ENCODE measurements at regions not wholly inside any gene's neighbourhood (a gene's known extent, or its start where the extent isn't known, plus 50 kb on each side); places are given as distances from the start of the nearest gene placed in this dataset.

DNA sequence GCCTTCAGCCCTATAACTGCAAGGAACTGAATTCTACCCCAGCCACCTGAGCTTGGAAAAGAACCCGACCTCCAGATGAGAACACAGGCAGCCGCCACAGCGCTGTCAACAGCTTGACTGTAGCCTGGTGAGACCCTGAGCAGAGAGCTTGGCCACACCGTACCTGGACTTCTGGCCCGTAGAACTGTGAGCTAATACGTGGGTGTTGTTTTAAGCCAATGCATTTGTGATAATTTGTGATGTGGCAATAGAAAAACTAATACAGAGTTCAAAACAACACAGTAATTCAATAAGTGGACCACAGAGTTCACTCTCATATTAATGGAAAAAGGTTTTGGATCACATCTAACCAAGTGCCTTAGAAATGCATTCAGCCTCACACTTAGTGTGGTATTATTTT is 96.6 kb upstream of the TBL1X start:
- Histone ChIP-seq H3K27ac (no peak overlapping the region), H3K4me3 (no peak overlapping the region), H3K4me1 (no peaks in the 10 kb centered on the region), H3K27me3 (no peaks in the 10 kb centered on the region), H3K36me3 (no peaks in the 10 kb centered on the region), H3K9ac (ENCODE audit: low read depth in 2 of 2, low read length in 2 of 2) (no peak overlapping the region), H3K9me3 (no peaks in the 10 kb centered on the region)
- DNase-seq, result no peak
- intact Hi-C loops (cut with DNase I), result no loop called here
- TF ChIP-seq, protein P1, sequence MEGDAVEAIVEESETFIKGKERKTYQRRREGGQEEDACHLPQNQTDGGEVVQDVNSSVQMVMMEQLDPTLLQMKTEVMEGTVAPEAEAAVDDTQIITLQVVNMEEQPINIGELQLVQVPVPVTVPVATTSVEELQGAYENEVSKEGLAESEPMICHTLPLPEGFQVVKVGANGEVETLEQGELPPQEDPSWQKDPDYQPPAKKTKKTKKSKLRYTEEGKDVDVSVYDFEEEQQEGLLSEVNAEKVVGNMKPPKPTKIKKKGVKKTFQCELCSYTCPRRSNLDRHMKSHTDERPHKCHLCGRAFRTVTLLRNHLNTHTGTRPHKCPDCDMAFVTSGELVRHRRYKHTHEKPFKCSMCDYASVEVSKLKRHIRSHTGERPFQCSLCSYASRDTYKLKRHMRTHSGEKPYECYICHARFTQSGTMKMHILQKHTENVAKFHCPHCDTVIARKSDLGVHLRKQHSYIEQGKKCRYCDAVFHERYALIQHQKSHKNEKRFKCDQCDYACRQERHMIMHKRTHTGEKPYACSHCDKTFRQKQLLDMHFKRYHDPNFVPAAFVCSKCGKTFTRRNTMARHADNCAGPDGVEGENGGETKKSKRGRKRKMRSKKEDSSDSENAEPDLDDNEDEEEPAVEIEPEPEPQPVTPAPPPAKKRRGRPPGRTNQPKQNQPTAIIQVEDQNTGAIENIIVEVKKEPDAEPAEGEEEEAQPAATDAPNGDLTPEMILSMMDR (IDR thresholded peaks at IDR 0.05), result no peak

DNA sequence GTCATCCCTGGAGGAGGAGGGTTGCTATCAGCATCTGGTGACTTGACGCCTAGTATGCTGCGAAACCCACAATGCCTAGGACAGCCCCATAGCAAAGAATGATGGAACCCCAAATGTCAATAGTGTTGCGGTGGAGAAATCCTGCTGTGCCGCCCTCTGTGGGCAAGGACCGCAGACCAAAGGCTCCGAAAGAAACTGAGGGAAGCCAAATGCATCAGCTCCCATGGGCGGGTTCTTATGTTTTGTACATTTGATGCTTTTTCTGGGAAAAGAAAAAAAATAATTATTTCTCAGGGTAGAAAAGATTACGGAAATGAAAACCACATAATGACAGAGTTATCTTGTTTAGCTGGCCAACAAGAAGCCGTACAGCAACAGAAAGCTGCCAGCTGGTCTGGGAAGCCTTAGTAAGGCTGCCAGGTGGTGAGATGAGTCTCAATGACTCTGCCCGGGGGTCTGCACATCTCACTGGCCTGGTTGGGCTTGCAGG is 95.0 kb upstream of the TBL1X start:
- Histone ChIP-seq H3K27ac (no peak overlapping the region), H3K9ac (ENCODE audit: low read depth in 2 of 2, low read length in 2 of 2) (no peak overlapping the region), H3K36me3 (no peaks in the 10 kb centered on the region), H3K4me1 (no peaks in the 10 kb centered on the region), H3K9me3 (no peaks in the 10 kb centered on the region), H3K27me3 (no peaks in the 10 kb centered on the region), H3K4me3 (no peak overlapping the region)
- TF ChIP-seq, protein P1 (IDR thresholded peaks at IDR 0.05), result no peak
- DNase-seq, result no peak
- intact Hi-C loops (cut with DNase I), result no loop called here

DNA sequence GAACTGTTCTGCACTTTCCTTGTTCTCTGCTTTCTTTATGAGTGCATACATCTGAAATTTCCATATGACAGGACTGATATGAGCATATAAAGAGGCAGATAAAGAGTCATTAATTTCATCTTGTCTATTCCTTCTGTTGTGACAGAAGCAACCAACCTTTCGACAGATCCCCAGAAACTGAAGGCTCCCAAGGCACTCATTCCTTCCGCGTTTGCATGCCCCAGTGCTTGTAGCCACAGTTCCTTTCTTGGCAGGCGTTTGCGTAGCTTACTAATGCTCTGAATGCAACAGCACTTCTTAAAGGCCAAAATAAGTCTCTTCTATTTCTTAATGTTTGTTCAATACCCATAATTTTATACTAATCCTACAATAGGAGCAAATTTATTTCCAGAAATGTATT is 94.0 kb upstream of the TBL1X start:
- no peak overlapping the region for H3K27ac ChIP-seq
- H3K36me3 ChIP-seq, result no peaks in the 10 kb centered on the region
- H3K4me1 ChIP-seq, result no peaks in the 10 kb centered on the region
- H3K9me3 ChIP-seq, result no peaks in the 10 kb centered on the region
- TF ChIP-seq, protein P1 (IDR thresholded peaks at IDR 0.05), result no peak
- no peak for DNase-seq
- H3K9ac ChIP-seq (ENCODE audit: low read depth in 2 of 2, low read length in 2 of 2), result no peak overlapping the region
- intact Hi-C loops (cut with DNase I), result no loop called here
- H3K4me3 ChIP-seq, result no peak overlapping the region
- no peaks in the 10 kb centered on the region for H3K27me3 ChIP-seq

DNA sequence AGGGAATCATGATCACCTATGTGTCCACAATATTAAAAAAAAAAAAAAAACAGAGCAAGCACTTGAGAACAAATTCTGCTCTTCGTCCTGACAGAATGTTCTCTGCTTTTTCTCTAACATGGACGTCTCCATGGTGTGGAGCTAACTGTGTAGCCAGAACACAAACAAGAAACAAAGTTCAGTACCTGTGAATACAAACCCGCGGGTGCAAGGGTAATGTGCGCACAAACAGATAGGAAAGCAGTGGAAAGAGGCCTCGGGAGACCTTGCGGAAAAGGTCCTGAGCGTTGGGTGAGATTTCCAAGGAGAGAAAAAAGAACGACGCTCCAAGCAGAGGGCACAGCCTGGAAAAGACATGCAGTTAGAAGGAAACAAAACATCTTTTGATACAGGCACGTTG is 92.0 kb upstream of the TBL1X start:
- TF ChIP-seq, protein P1 (IDR thresholded peaks at IDR 0.05), result no peak
- DNase-seq, result no peak
- Histone ChIP-seq H3K27ac (no peak overlapping the region), H3K9ac (ENCODE audit: low read depth in 2 of 2, low read length in 2 of 2) (no peak overlapping the region), H3K36me3 (no peaks in the 10 kb centered on the region), H3K9me3 (no peaks in the 10 kb centered on the region), H3K4me1 (no peaks in the 10 kb centered on the region), H3K27me3 (no peaks in the 10 kb centered on the region), H3K4me3 (no peak overlapping the region)
- intact Hi-C loops (cut with DNase I), result no loop called here

DNA sequence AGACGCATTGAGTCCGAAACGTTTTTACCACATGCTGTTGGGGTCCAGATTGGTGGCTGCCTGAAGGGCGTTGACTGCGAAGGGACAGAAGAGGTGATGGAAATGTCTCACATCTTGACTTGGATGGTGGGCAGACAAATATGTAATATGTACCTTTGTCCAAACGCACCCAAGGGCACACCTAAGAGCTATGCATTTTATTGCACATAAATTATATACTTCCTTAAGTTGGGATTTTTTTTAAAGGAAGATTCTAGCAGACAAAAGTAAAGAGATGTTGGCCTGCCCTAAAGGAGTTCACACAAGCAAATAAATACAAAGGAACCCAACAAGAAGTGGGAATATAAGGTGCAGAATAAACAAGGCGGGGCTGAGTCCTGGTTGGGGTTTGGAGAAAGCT is 91.1 kb upstream of the TBL1X start:
- Histone ChIP-seq H3K9me3 (no peaks in the 10 kb centered on the region), H3K4me3 (no peak overlapping the region), H3K9ac (ENCODE audit: low read depth in 2 of 2, low read length in 2 of 2) (no peak overlapping the region), H3K27ac (no peak overlapping the region), H3K27me3 (no peaks in the 10 kb centered on the region), H3K4me1 (no peaks in the 10 kb centered on the region), H3K36me3 (no peaks in the 10 kb centered on the region)
- intact Hi-C loops (cut with DNase I), result no loop called here
- TF ChIP-seq, protein P1 (IDR thresholded peaks at IDR 0.05), result no peak
- peak; percentile 33 for DNase-seq

DNA sequence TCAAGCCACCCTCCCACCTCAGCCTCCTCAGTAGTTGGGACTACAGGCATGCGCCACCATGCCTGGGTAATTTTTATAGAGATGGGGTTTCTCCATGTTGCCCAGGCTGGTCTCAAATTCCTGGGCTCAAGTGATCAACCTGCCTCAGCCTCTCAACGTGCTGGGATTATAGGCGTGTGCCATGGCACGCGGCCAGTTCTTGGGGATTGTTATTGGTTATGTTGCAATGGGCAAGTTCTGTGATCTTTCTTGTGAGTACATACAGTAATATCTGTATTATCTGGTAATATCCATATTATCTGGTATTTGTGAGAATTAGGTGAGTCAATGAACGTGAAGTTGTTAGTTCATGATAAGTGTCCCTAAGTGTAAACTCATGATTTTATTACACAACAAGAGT is 90.3 kb upstream of the TBL1X start:
- DNase-seq, result peak; percentile 75
- TF ChIP-seq, protein P1 (IDR thresholded peaks at IDR 0.05), result no peak
- no peak overlapping the region for H3K9ac ChIP-seq (ENCODE audit: low read depth in 2 of 2, low read length in 2 of 2)
- H3K4me3 ChIP-seq, result no peak overlapping the region
- H3K36me3 ChIP-seq, result no peaks in the 10 kb centered on the region
- intact Hi-C loops (cut with DNase I), result no loop called here
- peaks cover 2% of the 10 kb centered on the region for H3K4me1 ChIP-seq
- H3K9me3 ChIP-seq, result no peaks in the 10 kb centered on the region
- H3K27ac ChIP-seq, result peak overlapping the region; percentile 19
- no peaks in the 10 kb centered on the region for H3K27me3 ChIP-seq
